ENCODE measurements at regions not wholly inside any gene's neighbourhood (a gene's known extent, or its start where the extent isn't known, plus 50 kb on each side); places are given as distances from the start of the nearest gene placed in this dataset.
"Not testable (repeated sequence)": the region's sequence is repeated elsewhere in the genome, so short reads cannot be mapped to it uniquely, and the experiment has no call there.

DNA sequence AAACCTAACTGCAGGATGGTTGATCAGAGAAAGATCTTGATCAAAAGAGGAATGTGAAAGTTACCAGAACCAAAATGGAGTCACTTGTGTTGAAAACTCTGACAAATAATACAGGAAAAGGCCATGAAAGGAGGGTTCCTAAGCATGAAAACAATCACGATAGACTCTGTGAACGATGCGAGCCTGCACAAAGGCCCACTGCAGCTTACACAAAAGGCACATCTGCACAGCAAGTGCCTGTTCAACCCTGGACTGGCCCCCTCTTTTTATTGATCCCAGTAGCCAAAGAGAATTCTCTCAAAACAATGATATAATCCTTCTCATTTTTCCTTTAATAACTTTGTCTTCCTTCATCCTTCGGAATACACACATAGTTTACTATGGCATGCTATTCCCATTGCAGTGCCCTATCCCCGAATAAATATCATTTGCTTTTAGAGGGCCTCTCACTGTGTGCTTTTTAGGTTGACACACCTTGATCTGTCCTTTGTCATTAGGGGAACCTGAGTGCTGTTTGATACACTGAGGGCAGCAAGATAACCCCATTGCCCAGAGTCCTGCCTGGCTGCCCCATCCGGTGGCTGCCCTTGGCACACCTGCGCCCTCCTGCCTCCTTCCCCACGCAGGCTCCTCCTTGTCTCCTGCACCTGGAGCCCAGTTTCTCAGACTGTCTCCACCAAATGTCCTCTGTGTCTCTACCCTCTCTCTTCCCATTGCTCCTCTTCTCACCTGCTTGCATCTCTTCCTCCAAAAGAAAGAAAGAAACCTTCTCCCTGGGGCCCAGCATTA, 98.3 kb upstream of the FRMD1 start:
- DNase-seq (ENCODE audit: low read depth, low spot score) = no peak

- no peak for DNase-seq (ENCODE audit: low read depth, low spot score)
Measured at GRCh38 chr6:168171673-168172353, 92.8 kb upstream of the FRMD1 start.

DNA sequence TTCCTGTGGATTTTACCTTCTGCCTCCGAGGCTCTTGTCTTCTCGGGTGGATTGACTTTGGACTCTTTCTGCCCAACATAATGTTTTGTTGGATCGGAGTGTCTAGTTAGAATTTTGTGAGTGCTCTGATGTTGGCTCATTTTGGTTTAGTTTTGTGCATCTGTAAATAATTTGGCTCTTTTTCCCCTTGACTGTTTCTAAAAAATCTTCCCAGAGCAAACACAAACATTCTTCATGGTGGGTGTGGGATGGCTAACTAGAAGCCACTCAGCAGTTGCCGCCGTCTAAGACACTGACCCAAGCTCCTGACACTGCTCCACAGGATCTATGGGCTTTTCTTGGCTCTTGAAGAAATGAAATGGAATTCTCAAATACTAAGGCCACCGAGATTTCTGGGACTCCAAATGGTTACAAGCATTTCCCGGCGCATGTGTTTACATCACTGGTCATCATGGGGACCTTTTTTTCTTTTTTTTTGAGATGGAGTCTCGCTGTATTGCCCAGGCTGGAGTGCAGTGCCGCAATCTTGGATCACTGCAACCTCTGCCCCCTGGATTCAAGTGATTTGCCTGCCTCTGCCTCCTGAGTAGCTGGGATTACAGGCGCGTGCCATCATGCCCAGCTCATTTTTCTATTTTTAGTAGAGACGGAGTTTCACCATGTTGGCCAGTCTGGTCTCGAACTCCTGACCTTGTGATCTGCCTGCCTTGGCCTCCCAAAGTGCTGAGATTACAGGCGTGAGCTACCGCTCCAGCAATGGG, 92.0 kb upstream of the FRMD1 start:
- DNase-seq (ENCODE audit: low read depth, low spot score) = no peak

- DNase-seq (ENCODE audit: low read depth, low spot score) = no peak
Measured at GRCh38 chr6:168169624-168170023, 90.6 kb upstream of the FRMD1 start.

DNA sequence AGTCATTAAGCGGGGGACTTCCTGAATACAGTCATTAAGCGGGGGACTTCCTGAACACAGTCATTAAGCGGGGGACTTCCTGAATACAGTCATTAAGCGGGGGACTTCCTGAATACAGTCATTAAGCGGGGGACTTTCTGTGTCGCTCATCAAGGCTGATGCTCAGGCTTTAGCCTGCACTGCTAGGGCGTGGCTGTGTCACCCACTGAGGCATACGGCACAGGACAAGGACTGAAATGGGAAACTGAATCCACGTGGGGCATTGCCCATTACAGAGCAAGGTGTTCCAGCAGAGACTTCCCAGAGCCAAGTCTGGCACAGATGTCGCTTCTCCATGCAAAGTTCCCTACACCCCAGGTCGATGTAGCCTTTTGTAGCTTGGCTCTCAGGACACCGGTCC, 89.9 kb upstream of the FRMD1 start:
- not testable (repeated sequence) for DNase-seq (ENCODE audit: low read depth, low spot score)

DNA sequence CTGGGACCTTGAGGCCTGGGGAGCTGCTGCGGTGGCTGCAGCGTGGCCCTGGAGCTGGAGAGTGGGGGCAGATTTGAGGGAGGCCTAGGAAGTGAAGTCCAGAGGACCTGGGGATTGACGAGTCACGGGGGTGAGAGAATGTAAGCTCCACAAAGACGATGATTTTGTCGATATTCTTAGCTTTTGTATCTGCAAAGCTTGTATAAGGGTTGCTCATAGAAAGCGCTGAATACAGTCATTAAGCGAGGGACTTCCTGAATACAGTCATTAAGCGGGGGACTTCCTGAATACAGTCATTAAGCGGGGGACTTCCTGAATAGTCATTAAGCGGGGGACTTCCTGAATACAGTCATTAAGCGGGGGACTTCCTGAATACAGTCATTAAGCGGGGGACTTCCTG, 89.3 kb upstream of the FRMD1 start:
- not testable (repeated sequence) for DNase-seq (ENCODE audit: low read depth, low spot score)

DNA sequence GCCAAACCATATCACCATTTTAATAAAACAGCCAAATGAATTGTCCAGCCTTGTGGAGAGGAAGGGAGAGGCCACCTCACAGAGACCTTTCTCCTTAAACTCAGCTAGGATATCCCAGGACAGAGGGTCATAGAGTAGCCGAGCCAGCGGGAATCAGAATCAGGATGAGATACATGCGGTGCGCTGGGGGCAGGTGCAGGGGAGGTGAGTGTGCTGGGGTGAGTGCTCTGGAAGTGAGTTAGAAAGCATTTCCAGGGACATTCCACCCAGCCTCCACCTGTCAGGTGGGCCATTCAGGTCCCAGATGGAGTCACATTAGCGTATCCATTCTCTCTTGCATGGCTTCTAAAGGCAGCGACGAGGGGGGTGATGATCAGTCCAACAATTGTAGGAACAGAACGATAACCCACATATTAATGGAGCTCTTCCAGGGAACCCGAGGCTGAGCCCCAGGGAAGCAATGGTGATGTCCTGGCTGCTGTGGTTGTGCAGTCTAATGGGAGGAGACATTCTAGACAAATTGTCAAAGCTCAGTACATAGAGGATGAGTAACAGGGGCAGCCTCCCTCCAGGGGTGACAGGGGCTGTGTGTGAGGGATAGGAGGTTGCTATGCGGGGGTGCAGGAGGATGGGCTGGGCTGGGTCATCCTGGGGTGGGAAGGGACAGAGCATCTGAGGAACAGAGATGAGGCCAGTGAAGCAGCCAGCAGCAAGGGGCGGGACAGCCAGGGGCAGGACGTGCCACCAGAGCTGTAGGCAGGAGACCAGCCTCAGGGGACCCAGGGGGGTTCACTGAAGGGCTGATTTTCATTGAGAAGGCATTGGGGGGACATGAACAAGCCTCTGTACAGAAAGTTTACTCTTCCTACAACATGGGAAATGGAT, 88.7 kb upstream of the FRMD1 start:
- DNase-seq (ENCODE audit: low read depth, low spot score) = no peak

DNA sequence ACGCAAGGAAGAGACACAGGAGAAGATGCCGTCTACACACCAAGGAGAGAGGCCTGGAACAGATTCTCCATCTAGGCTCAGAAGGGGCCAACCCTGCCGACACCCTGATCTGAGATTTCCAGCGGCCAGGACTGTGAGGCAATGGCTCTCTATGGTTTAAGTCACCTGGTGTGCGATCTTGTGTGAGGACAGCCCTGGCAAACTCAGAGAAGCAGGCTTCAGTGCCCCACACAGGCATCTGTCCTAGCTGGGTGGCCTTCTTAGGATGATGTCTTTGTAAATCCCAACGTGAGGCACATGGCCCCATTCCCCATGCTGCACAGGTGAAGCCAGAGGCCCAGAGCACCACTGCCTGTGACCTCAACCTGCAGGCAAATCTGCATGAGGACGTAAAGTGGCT, 87.6 kb upstream of the FRMD1 start:
- DNase-seq (ENCODE audit: low read depth, low spot score) = no peak

DNA sequence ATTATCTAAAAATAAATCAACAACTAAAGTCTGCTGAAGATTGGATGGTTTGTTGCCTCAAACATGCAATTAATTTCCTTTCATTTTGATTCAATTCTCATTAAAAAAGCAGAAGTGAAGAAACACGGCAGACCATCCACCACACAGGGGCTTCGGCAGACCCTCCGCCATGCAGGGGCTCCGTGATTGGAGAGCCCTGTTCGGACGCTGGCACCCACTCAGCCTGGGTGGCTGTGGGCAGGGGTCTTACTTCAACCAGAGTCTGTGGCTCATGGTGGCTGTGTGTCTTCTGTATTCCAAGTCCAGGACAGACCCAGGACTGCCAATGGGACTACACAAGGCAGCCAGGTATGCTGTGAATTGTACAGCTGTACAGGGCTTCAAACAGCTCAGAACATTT, 86.9 kb upstream of the FRMD1 start:
- DNase-seq (ENCODE audit: low read depth, low spot score) = no peak

DNA sequence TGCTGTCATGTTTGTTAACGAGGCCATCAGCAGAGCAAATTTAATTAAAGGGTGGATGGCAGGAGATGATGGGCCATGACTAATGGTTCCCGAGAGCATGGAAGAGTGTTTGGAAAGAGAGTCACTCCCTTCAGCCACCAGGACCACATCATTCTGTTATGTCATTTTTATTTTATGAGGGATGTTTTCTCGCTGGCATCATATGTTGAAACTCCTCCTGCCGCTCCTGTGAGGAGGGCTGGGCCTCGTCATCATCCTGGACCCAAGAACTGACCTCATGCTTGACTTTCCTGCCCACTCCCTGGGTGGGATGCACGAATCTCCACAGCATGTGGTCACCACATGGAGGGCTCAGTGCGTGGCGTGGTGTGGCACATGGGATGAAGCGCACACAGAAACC, 86.4 kb upstream of the FRMD1 start:
- no peak for DNase-seq (ENCODE audit: low read depth, low spot score)

DNA sequence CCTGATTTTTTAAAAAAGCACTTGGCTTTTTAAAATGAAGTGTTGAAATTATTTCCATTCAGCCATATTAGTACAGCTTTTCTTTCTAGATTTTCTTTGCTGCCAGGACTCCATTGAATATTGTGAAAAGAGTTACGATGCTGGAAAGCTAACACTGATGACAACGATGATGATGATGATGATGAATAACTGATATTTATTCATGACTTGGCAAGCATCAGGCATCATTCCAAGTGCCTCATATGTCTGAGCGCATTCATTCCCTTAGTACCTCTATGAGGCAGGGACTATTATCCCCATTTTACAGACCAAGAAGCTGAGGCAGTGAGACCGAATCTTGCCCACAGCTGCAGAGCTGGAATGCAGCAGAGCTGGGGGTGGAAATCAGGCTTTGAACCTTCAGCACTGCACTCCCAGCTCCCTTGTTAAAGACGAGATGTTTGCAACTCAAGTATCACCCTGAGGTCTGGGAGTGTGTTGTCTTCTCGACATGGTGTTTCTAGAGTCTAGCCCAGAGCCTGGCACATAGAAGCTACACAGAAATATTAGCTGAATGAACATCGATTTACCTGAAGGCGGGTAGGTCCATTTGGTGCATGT, 85.5 kb upstream of the FRMD1 start:
- DNase-seq (ENCODE audit: low read depth, low spot score) = no peak

DNA sequence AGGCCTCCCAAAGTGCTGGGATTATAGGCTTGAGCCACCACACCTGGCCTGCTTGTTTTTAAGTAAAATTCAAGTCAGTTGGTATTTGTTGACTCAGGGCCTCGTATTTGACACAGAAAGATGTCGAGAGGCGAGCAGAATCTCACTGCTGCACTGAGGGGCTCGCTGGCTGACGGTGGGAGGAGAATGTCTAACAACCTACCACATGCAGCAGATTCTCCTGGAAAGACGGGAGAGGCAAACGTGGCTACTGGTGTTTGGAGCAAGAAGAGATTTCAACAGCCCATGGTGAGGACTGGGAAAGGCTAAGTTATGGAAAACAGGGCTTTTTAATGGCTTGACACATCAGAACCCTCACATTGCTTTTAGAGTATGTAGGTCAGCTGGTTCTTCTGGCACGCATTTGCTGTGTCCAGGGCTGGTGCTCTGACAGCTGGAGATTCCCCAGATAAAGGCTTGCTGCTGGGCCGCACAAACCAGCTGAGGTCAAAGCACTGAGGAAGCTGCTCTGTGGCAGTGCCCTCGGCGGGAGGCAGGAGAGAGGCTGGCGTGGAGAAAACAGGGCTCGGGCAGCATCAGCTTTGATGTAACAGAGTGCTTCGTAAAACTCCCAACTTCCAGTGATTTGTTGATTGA, 84.2 kb upstream of the FRMD1 start:
- no peak for DNase-seq (ENCODE audit: low read depth, low spot score)

GRCh38 chr6:168162366-168162765, 83.4 kb upstream of the FRMD1 start:
- no peak for DNase-seq (ENCODE audit: low read depth, low spot score)

GRCh38 chr6:168161371-168161750, 82.3 kb upstream of the FRMD1 start:
- no peak for DNase-seq (ENCODE audit: low read depth, low spot score)

DNA sequence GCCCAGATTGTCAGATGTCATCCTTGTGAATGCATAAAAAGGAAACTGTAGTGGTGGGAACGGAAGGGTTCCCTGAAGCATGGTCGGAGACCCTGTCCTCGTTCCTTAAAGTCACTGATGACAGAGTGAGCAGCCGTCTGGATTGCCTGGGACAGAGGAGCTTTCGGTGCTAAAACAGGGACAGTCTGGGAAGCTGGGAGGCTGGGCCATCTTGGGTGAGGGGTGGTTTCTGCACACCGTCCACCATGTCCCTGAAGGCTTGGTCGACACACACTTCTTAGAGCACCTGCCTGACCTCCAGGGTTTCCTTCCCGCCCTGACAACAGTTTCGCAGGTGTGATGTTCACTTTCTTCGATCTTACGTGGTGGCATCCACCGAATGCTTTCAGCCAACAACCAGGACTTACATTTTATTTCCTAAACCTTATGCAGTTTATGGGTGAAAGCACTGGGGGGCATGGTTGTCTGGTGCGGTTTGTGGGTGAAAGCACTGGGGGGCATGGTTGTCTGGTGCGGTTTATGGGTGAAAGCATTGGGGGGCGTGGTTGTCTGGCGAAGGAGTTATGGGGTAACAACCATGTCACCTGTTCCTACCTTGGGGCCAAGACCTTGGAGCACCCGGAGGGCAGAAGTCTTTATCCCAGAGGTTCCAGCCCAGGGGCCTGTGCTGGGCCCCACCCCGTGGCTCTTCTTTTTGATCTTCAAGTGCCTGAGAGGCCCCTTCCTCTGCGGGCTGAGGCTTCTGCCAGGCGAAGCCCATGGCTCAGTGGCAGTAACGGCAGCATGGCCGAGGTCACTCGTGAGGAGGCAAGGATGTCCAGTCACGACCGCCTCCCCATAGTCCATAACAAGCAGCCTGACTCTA, 81.7 kb upstream of the FRMD1 start:
- DNase-seq (ENCODE audit: low read depth, low spot score) = no peak

DNA sequence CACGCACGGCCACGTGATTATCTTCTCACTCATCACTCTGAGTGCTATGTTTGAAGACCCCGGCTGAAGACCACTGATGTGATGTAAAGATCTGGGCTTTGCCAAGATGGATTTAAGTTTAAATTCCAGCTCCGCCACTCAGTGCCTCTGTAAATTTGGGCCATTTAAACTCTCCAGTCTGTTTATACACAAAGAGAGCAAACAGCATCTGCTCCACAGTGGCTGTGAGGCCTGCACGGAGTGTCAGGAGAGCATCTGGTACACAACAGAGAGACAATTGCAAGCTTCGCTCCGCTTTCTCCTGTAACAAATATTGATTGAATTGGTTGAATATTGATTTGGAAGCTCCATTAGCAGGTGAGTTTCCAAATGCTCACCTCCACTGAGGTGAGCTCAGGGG, 80.5 kb upstream of the FRMD1 start:
- no peak for DNase-seq (ENCODE audit: low read depth, low spot score)

DNA sequence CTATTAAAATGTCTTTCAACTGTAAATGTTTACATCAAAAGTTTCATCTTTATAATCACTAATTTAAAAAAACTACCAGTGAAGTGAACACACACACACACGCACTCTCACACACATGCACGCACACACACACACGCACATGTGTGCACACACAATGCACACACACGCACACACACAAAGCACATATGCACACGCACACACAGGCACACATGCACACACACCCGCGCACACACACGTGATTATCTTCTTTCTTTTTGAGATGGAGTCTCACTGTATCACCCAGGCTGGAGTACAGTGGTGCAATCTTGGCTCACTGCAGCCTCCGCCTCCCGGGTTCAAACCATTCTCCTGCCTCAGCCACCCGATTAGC, 80.0 kb upstream of the FRMD1 start:
- no peak for DNase-seq (ENCODE audit: low read depth, low spot score)

- no peak for DNase-seq (ENCODE audit: low read depth, low spot score)
Measured at GRCh38 chr6:168158213-168158979, 79.4 kb upstream of the FRMD1 start.

Data from brain pericyte (primary cell).